ENCODE measurements at regions not wholly inside any gene's neighbourhood (a gene's known extent, or its start where the extent isn't known, plus 50 kb on each side); places are given as distances from the start of the nearest gene placed in this dataset.

GRCh38 chr1:38197312-38198061, 150.9 kb upstream of the POU3F1 start:
- no peaks in the 10 kb centered on the region for H3K9me3 ChIP-seq (ENCODE audit: control insufficient read depth, insufficient read depth, low read depth, low read length)
- no peak overlapping the region for H3K27ac ChIP-seq (ENCODE audit: insufficient read depth, low read length)
- H3K4me2 ChIP-seq (ENCODE audit: extremely low read depth, insufficient read depth, low read length), result no peak overlapping the region
- H3K36me3 ChIP-seq (ENCODE audit: control insufficient read depth, insufficient read depth, low read length), result no peaks in the 10 kb centered on the region
- DNase-seq (ENCODE audit: low read depth in 2 of 2), result no peak
- no peaks in the 10 kb centered on the region for H3K79me2 ChIP-seq (ENCODE audit: control insufficient read depth, insufficient read depth, low read length)
- no peak overlapping the region for H3K9ac ChIP-seq (ENCODE audit: insufficient read depth, low read length)
- no peaks in the 10 kb centered on the region for H4K20me1 ChIP-seq (ENCODE audit: control insufficient read depth, extremely low read depth, insufficient read depth, low read length)
- no peak overlapping the region for H3K4me3 ChIP-seq (replicated peaks in 1 of 4; ENCODE audit: control extremely low read depth in 1 of 4, insufficient read depth in 1 of 4, low read depth in 3 of 4, low read length in 4 of 4)
- no peak overlapping the region for H2AFZ ChIP-seq (ENCODE audit: low read length)
- H3K4me1 ChIP-seq (ENCODE audit: control insufficient read depth, extremely low read depth, insufficient read depth, low read length), result no peaks in the 10 kb centered on the region
- TF ChIP-seq EZH2 (IDR thresholded peaks at IDR 0.05; ENCODE audit: low read length, missing control alignments), result no peak
- no peak for TF ChIP-seq CTCF (conservative IDR thresholded peaks at IDR 0.05 in 1 of 2, IDR thresholded peaks at IDR 0.05 in 1 of 2; ENCODE audit: low read depth in 1 of 2, low read length in 2 of 2)
- no peaks in the 10 kb centered on the region for H3K27me3 ChIP-seq (ENCODE audit: control insufficient read depth, insufficient read depth, low read length)

- Histone ChIP-seq H3K36me3 (ENCODE audit: control insufficient read depth, insufficient read depth, low read length) (no peaks in the 10 kb centered on the region), H3K27me3 (ENCODE audit: control insufficient read depth, insufficient read depth, low read length) (no peaks in the 10 kb centered on the region), H2AFZ (ENCODE audit: low read length) (no peak overlapping the region), H3K9me3 (ENCODE audit: control insufficient read depth, insufficient read depth, low read depth, low read length) (no peaks in the 10 kb centered on the region), H3K4me3 (replicated peaks in 1 of 4; ENCODE audit: control extremely low read depth in 1 of 4, insufficient read depth in 1 of 4, low read depth in 3 of 4, low read length in 4 of 4) (no peak overlapping the region), H3K79me2 (ENCODE audit: control insufficient read depth, insufficient read depth, low read length) (no peaks in the 10 kb centered on the region), H3K4me2 (ENCODE audit: extremely low read depth, insufficient read depth, low read length) (no peak overlapping the region), H4K20me1 (ENCODE audit: control insufficient read depth, extremely low read depth, insufficient read depth, low read length) (no peaks in the 10 kb centered on the region), H3K27ac (ENCODE audit: insufficient read depth, low read length) (no peak overlapping the region), H3K4me1 (ENCODE audit: control insufficient read depth, extremely low read depth, insufficient read depth, low read length) (no peaks in the 10 kb centered on the region), H3K9ac (ENCODE audit: insufficient read depth, low read length) (no peak overlapping the region)
- no peak for DNase-seq (ENCODE audit: low read depth in 2 of 2)
- TF ChIP-seq CTCF (conservative IDR thresholded peaks at IDR 0.05 in 1 of 2, IDR thresholded peaks at IDR 0.05 in 1 of 2; ENCODE audit: low read depth in 1 of 2, low read length in 2 of 2) (no peak), EZH2 (IDR thresholded peaks at IDR 0.05; ENCODE audit: low read length, missing control alignments) (no peak)
Observed at GRCh38 chr1:38194472-38194871, 147.9 kb upstream of the POU3F1 start.

- Histone ChIP-seq H3K4me2 (ENCODE audit: extremely low read depth, insufficient read depth, low read length) (no peak overlapping the region), H3K4me3 (replicated peaks in 1 of 4; ENCODE audit: control extremely low read depth in 1 of 4, insufficient read depth in 1 of 4, low read depth in 3 of 4, low read length in 4 of 4) (no peak overlapping the region), H3K27me3 (ENCODE audit: control insufficient read depth, insufficient read depth, low read length) (no peaks in the 10 kb centered on the region), H4K20me1 (ENCODE audit: control insufficient read depth, extremely low read depth, insufficient read depth, low read length) (no peaks in the 10 kb centered on the region), H3K79me2 (ENCODE audit: control insufficient read depth, insufficient read depth, low read length) (no peaks in the 10 kb centered on the region), H3K27ac (ENCODE audit: insufficient read depth, low read length) (no peak overlapping the region), H2AFZ (ENCODE audit: low read length) (no peak overlapping the region), H3K9ac (ENCODE audit: insufficient read depth, low read length) (no peak overlapping the region), H3K9me3 (ENCODE audit: control insufficient read depth, insufficient read depth, low read depth, low read length) (no peaks in the 10 kb centered on the region), H3K36me3 (ENCODE audit: control insufficient read depth, insufficient read depth, low read length) (no peaks in the 10 kb centered on the region), H3K4me1 (ENCODE audit: control insufficient read depth, extremely low read depth, insufficient read depth, low read length) (no peaks in the 10 kb centered on the region)
- TF ChIP-seq CTCF (conservative IDR thresholded peaks at IDR 0.05 in 1 of 2, IDR thresholded peaks at IDR 0.05 in 1 of 2; ENCODE audit: low read depth in 1 of 2, low read length in 2 of 2), result no peak
- no peak for TF ChIP-seq EZH2 (IDR thresholded peaks at IDR 0.05; ENCODE audit: low read length, missing control alignments)
- DNase-seq (ENCODE audit: low read depth in 2 of 2), result no peak
Observed at GRCh38 chr1:38193040-38193439, 146.4 kb upstream of the POU3F1 start.

All from fibroblast of lung (primary cell).